ENCODE measurements at regions not wholly inside any gene's neighbourhood (a gene's known extent, or its start where the extent isn't known, plus 50 kb on each side); places are given as distances from the start of the nearest gene placed in this dataset.

DNA sequence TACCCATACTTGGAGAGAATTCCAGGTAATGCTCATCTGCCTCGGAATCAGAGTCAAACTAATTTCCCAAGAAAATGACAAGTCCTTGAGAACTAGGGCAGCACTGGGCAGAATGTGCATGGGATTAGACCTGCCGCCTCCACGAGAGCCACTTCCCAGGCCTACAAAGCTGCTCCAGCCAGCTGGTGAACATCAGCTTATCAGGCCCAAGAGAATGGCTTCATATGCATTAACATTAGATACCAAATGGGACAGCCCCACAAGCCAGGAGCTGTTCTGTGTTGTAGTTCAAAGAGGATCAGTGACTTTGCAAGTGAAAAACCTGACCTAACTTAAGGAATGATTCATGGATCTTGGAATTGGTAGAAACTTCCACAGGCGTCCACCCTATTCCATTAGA lies 203.3 kb downstream of the CYLD start:
- TF ChIP-seq, protein P1, sequence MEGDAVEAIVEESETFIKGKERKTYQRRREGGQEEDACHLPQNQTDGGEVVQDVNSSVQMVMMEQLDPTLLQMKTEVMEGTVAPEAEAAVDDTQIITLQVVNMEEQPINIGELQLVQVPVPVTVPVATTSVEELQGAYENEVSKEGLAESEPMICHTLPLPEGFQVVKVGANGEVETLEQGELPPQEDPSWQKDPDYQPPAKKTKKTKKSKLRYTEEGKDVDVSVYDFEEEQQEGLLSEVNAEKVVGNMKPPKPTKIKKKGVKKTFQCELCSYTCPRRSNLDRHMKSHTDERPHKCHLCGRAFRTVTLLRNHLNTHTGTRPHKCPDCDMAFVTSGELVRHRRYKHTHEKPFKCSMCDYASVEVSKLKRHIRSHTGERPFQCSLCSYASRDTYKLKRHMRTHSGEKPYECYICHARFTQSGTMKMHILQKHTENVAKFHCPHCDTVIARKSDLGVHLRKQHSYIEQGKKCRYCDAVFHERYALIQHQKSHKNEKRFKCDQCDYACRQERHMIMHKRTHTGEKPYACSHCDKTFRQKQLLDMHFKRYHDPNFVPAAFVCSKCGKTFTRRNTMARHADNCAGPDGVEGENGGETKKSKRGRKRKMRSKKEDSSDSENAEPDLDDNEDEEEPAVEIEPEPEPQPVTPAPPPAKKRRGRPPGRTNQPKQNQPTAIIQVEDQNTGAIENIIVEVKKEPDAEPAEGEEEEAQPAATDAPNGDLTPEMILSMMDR (IDR thresholded peaks at IDR 0.05; ENCODE audit: low read length): no peak
- no peak for TF ChIP-seq EZH2phosphoT487 (IDR thresholded peaks at IDR 0.05; ENCODE audit: low read length)

Measured in MM.1S (cell line).